H1 (cell line): ENCODE measurements at regions not wholly inside any gene's neighbourhood (a gene's known extent, or its start where the extent isn't known, plus 50 kb on each side); places are given as distances from the start of the nearest gene placed in this dataset.

Experiments used
- CTCF ChIA-PET: fragments of 300-600 bp; sonication (Branson Sonifier 250); formaldehyde crosslinking; loops from one replicate; lab custom pipeline; 2021; ENCODE audit not compliant: partially characterized antibody; lab: Charles Lee
- POLR2A ChIA-PET: fragments of 300-600 bp; sonication (Branson Sonifier 250); formaldehyde crosslinking; loops from one replicate; lab custom pipeline; 2021; ENCODE audit warnings: inconsistent platforms; ENCODE audit not compliant: partially characterized antibody; lab: Charles Lee
- DNase-seq, 2 experiments: peaks; one replicate each; pipeline versions ENCODE4 v3.0.0 to v3.0.0-alpha.2; 2010 to 2022; ENCODE audit warnings: low spot score in 2 of 2, low read depth in 1 of 2, mixed read lengths in 1 of 2
- FAIRE-seq: peaks from 2 replicates; lab custom pipeline; 2011; peaks lifted over from hg19 to GRCh38; lab: Jason Lieb, UNC
- H2AFZ ChIP-seq: 2 replicates; pipeline ENCODE4 v1.8.1; 2012; ENCODE audit warnings: low read length, inconsistent platforms
- H2AK5ac ChIP-seq: 2 replicates; pipeline ENCODE4 v1.6.1; 2013; ENCODE audit warnings: low read depth, low read length
- H2BK120ac ChIP-seq: replicated peaks from 2 replicates; pipeline ENCODE3; 2013; ENCODE audit warnings: low read depth, low read length, inconsistent platforms
- H2BK12ac ChIP-seq: 2 replicates; pipeline ENCODE4 v1.6.1; 2013; ENCODE audit warnings: low read depth, low read length
- H2BK15ac ChIP-seq: 2 replicates; pipeline ENCODE4 v1.6.1; 2013; ENCODE audit warnings: low read length
- H2BK20ac ChIP-seq: 2 replicates; pipeline ENCODE4 v1.6.1; 2013; ENCODE audit warnings: low read length
- H2BK5ac ChIP-seq: 2 replicates; pipeline ENCODE4 v1.6.1; 2013; ENCODE audit warnings: low read depth, low read length
- H3K14ac ChIP-seq: 2 replicates; pipeline ENCODE4 v1.6.1; 2013; ENCODE audit warnings: inconsistent platforms; ENCODE audit not compliant: insufficient read length
- H3K18ac ChIP-seq: 2 replicates; pipeline ENCODE4 v1.6.1; 2013; ENCODE audit warnings: low read length; ENCODE audit errors: extremely low read depth
- H3K23ac ChIP-seq: 2 replicates; pipeline ENCODE4 v1.6.1; 2013; ENCODE audit warnings: inconsistent platforms; ENCODE audit not compliant: insufficient read length
- H3K23me2 ChIP-seq: 2 replicates; pipeline ENCODE4 v1.6.1; 2013; ENCODE audit warnings: low read depth, low read length
- H3K27ac ChIP-seq: 2 replicates; pipeline ENCODE4 v1.6.1; 2011; ENCODE audit warnings: low read depth, low read length, inconsistent platforms
- H3K27me3 ChIP-seq, 4 experiments: replicated peaks in 1 of 4; 1 replicate in 1 of 4; 2 replicates in 3 of 4; pipeline versions ENCODE4 v1.6.1 to v1.8.1; 2011 to 2013; ENCODE audit warnings: low read length in 3 of 4, mild to moderate bottlenecking in 3 of 4, inconsistent platforms in 2 of 4, mixed read lengths in 2 of 4, moderate library complexity in 1 of 4; ENCODE audit not compliant: control insufficient read depth in 3 of 4, insufficient read depth in 3 of 4; ENCODE audit errors: extremely low read depth in 1 of 4
- H3K36me3 ChIP-seq, 4 experiments: 2 replicates each; pipeline versions ENCODE4 v1.6.1 to v1.8.1; 2011 to 2013; ENCODE audit warnings: mild to moderate bottlenecking in 4 of 4, low read length in 3 of 4, moderate library complexity in 2 of 4, control low read depth in 1 of 4, inconsistent platforms in 1 of 4; ENCODE audit not compliant: insufficient read depth in 4 of 4, control insufficient read depth in 2 of 4
- H3K4ac ChIP-seq: replicated peaks from 2 replicates; pipeline ENCODE3; 2013; ENCODE audit warnings: low read length, low read depth, mixed read lengths, inconsistent platforms; ENCODE audit not compliant: insufficient read length
- H3K4me1 ChIP-seq, 4 experiments: replicated peaks in 1 of 4; 1 replicate in 1 of 4; 2 replicates in 3 of 4; pipeline versions ENCODE4 v1.6.1 to v1.8.1; 2011 to 2013; ENCODE audit warnings: low read length in 3 of 4, inconsistent platforms in 2 of 4, mixed read lengths in 1 of 4; ENCODE audit not compliant: insufficient read depth in 4 of 4, control insufficient read depth in 3 of 4
- H3K4me2 ChIP-seq, 2 experiments: 2 replicates each; pipeline versions ENCODE4 v1.6.1 to v1.8.1; 2011 to 2013; ENCODE audit warnings: low read depth in 2 of 2, low read length in 2 of 2, control low read depth in 1 of 2, inconsistent platforms in 1 of 2, mild to moderate bottlenecking in 1 of 2; ENCODE audit not compliant: insufficient read depth in 1 of 2
- H3K4me3 ChIP-seq, 4 experiments: fragments of 200-600, 300-600 bp in 1 of 4; sonication (generic), shearing (Covaris generic), sonication (Bioruptor Twin) in 1 of 4; 2 replicates each; pipeline versions ENCODE4 v1.5.1 to v1.8.1; 2011 to 2016; ENCODE audit warnings: low read length in 4 of 4, low read depth in 3 of 4, control low read depth in 2 of 4, inconsistent platforms in 2 of 4, mild to moderate bottlenecking in 2 of 4, mixed read lengths in 1 of 4, moderate library complexity in 1 of 4; ENCODE audit not compliant: insufficient read depth in 2 of 4; ENCODE audit errors: extremely low read depth in 1 of 4
- H3K56ac ChIP-seq: replicated peaks from 2 replicates; pipeline ENCODE3; 2013; ENCODE audit warnings: low read depth, mild to moderate bottlenecking, mixed read lengths, low read length, inconsistent platforms; ENCODE audit not compliant: insufficient read length
- H3K79me1 ChIP-seq: 2 replicates; pipeline ENCODE4 v1.6.1; 2013; ENCODE audit warnings: low read depth, low read length, control low read depth
- H3K79me2 ChIP-seq, 2 experiments: 2 replicates each; pipeline versions ENCODE4 v1.6.1 to v1.8.1; 2012 to 2013; ENCODE audit warnings: low read length in 2 of 2, mild to moderate bottlenecking in 2 of 2, inconsistent platforms in 1 of 2; ENCODE audit not compliant: insufficient read depth in 2 of 2, control insufficient read depth in 1 of 2
- H3K9ac ChIP-seq, 4 experiments: replicated peaks in 1 of 4; 1 replicate in 1 of 4; 2 replicates in 3 of 4; pipeline versions ENCODE4 v1.6.1 to v1.8.1; 2011 to 2013; ENCODE audit warnings: low read depth in 3 of 4, low read length in 3 of 4, control low read depth in 2 of 4, mild to moderate bottlenecking in 2 of 4, moderate library complexity in 2 of 4, inconsistent platforms in 1 of 4; ENCODE audit errors: extremely low read depth in 1 of 4
- H3K9me3 ChIP-seq, 2 experiments: 2 replicates each; pipeline versions ENCODE4 v1.6.1 to v1.8.1; 2012 to 2013; ENCODE audit warnings: mild to moderate bottlenecking in 2 of 2, moderate library complexity in 2 of 2, control low read depth in 1 of 2, inconsistent platforms in 1 of 2, low read depth in 1 of 2, low read length in 1 of 2, mixed read lengths in 1 of 2; ENCODE audit not compliant: insufficient read depth in 2 of 2
- H4K20me1 ChIP-seq, 2 experiments: replicated peaks in 1 of 2; 2 replicates each; pipeline versions ENCODE3 to v1.8.1; 2011 to 2013; ENCODE audit warnings: inconsistent platforms in 2 of 2, low read length in 2 of 2, mild to moderate bottlenecking in 1 of 2; ENCODE audit not compliant: insufficient read depth in 2 of 2, control insufficient read depth in 1 of 2
- H4K5ac ChIP-seq: 2 replicates; pipeline ENCODE4 v1.6.1; 2013; ENCODE audit warnings: low read length, low read depth, mixed read lengths, inconsistent platforms; ENCODE audit not compliant: insufficient read length
- H4K8ac ChIP-seq: 2 replicates; pipeline ENCODE4 v1.8.0; 2013; ENCODE audit warnings: mild to moderate bottlenecking, moderate library complexity, low read length, inconsistent platforms; ENCODE audit not compliant: insufficient read depth; ENCODE audit errors: extremely low read depth
- H4K91ac ChIP-seq: replicated peaks from 2 replicates; pipeline ENCODE3; 2013; ENCODE audit warnings: low read length, mixed read lengths, inconsistent platforms; ENCODE audit not compliant: insufficient read length
- GTF2F1 ChIP-seq: IDR thresholded peaks from 2 replicates; pipeline ENCODE4 v1.6.1; 2012; ENCODE audit warnings: low read depth, low read length, improper control_type of control experiment, borderline replicate concordance
- KDM1A ChIP-seq: fragments of 200-600, 300-600 bp; sonication (generic); IDR thresholded peaks from 2 replicates; pipeline ENCODE4 v1.7.1; 2016; ENCODE audit warnings: mild to moderate bottlenecking, low read length, borderline replicate concordance
- POLR2AphosphoS5 ChIP-seq: IDR thresholded peaks from 2 replicates; pipeline ENCODE4 v1.6.1; 2011; ENCODE audit warnings: low read depth, low read length
- RAD21 ChIP-seq, 2 experiments: IDR thresholded peaks in 1 of 2; conservative IDR thresholded peaks in 1 of 2; 2 replicates each; pipeline ENCODE4 v1.6.1; 2011; ENCODE audit warnings: low read depth in 2 of 2, low read length in 2 of 2, improper control_type of control experiment in 1 of 2, inconsistent platforms in 1 of 2, mild to moderate bottlenecking in 1 of 2, moderate library complexity in 1 of 2
- RBBP5 ChIP-seq: IDR thresholded peaks from 2 replicates; pipeline ENCODE4 v1.7.1; 2012; ENCODE audit warnings: low read depth, mild to moderate bottlenecking, inconsistent platforms, low read length, moderate library complexity, borderline replicate concordance
- SIX5 ChIP-seq: IDR thresholded peaks from 2 replicates; pipeline ENCODE4 v1.6.1; 2011; ENCODE audit warnings: mild to moderate bottlenecking, low read depth, low read length
- WGBS, 2 experiments: shearing (Covaris generic) in 1 of 2; methylation state at CpG; one replicate each; pipeline versions ENCODE4 v1.1.6 to v1.1.7; 2013 to 2015; ENCODE audit warnings: low lambda C conversion rate in 2 of 2, mixed read lengths in 2 of 2, inconsistent platforms in 1 of 2, low coverage in 1 of 2, missing lambda C conversion rate in 1 of 2; ENCODE audit not compliant: insufficient replicate concordance in 2 of 2, insufficient coverage in 1 of 2, insufficient read length in 1 of 2; ENCODE audit errors: extremely low coverage in 1 of 2, missing lambda C conversion rate in 1 of 2; 5-methylcytosine and 5-hydroxymethylcytosine counted together

DNA sequence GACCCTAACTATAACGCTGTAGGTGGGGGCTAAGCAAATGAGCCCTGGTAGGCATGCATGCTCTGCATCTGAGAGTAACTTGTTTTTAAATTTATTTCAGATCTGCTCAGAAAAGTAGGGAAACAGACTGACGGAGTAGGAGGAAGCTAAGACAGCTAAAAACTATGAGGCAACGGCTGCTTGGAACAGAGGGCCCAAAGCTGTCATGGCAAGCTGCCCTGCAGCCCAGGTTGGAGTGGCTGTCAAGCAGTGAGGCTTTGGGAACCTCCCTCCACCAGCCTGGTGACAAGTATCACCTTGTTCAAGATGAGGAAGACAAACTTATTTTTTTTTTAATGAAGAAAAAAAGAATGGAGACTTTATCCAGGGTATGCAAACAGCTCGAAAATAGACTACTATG, 439.8 kb downstream of the NLGN4X start:
- no peak overlapping the region for H2BK20ac ChIP-seq
- DNase-seq (no peak), FAIRE-seq (no peak)
- H3K79me1 ChIP-seq: no peaks in the 10 kb centered on the region
- no peak overlapping the region for H3K4me2 ChIP-seq
- H3K9ac ChIP-seq: no peak overlapping the region
- no peak overlapping the region for H2AFZ ChIP-seq
- TF ChIP-seq RAD21 (IDR thresholded peaks at IDR 0.05 in 1 of 2, conservative IDR thresholded peaks at IDR 0.05 in 1 of 2; ENCODE audit: low read depth in 2 of 2, low read length in 2 of 2) (no peak), SIX5 (no peak), RBBP5 (no peak), POLR2AphosphoS5 (no peak), GTF2F1 (no peak), KDM1A (no peak)
- 91% methylated on average over 4 of the region's 4 CpGs; no CpG with 5 or more reads in 1 of the 2 experiments for WGBS, 2 experiments
- H4K5ac ChIP-seq: no peak overlapping the region
- H3K14ac ChIP-seq: no peak overlapping the region
- no peak overlapping the region for H3K27ac ChIP-seq
- no peak overlapping the region for H3K23ac ChIP-seq
- H2BK15ac ChIP-seq: no peak overlapping the region
- no peaks in the 10 kb centered on the region for H3K36me3 ChIP-seq
- H2BK120ac ChIP-seq: no peak overlapping the region
- no peaks in the 10 kb centered on the region for H3K23me2 ChIP-seq
- no peak overlapping the region for H3K4me3 ChIP-seq
- H3K9me3 ChIP-seq: no peaks in the 10 kb centered on the region
- H2BK5ac ChIP-seq: no peak overlapping the region
- no peak overlapping the region for H3K4ac ChIP-seq
- no peak overlapping the region for H4K91ac ChIP-seq
- POLR2A ChIA-PET: no interaction called here
- no peak overlapping the region for H4K8ac ChIP-seq
- H3K27me3 ChIP-seq: no peaks in the 10 kb centered on the region
- H3K79me2 ChIP-seq: no peaks in the 10 kb centered on the region
- CTCF ChIA-PET: no interaction called here
- H3K56ac ChIP-seq: no peak overlapping the region
- no peaks in the 10 kb centered on the region for H3K4me1 ChIP-seq
- H4K20me1 ChIP-seq: no peaks in the 10 kb centered on the region
- H2BK12ac ChIP-seq: no peak overlapping the region
- H3K18ac ChIP-seq: no peak overlapping the region
- H2AK5ac ChIP-seq: no peak overlapping the region
